ENCODE measurements at regions not wholly inside any gene's neighbourhood (a gene's known extent, or its start where the extent isn't known, plus 50 kb on each side); places are given as distances from the start of the nearest gene placed in this dataset.

DNA sequence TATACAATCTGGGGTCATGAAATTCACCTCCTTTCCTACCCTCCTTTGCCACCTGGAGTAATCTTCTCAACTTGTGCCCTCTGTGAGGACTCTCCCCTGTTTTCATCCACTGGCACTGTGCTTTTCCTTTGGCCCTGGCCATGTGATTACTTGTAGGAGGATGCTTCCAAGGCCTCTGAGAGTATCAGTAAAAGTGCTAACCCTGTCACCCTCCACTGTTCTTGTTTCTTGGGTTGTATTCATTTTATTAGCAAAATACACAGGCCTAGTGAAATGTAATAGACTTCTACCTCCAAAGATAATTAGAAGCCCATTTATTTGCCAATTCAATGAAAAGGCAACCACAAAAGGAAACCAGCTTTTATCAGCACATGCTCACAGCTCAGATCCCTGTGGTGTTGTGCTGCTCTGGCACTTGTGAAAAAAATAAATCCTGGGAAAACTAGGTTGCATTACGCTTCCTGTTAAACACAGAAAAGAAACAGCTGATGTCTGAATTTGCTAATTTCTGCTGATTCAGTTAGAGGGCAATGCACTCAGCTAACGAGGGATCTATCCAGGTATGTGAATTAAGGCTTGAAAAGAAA lies 357.5 kb upstream of the ETAA1 start:
- H3K4me2 ChIP-seq (ENCODE audit: low read length): no peak overlapping the region
- no peaks in the 10 kb centered on the region for H3F3A ChIP-seq (ENCODE audit: control insufficient read depth, insufficient read depth)
- H3K36me3 ChIP-seq (ENCODE audit: control insufficient read depth, low read length): no peaks in the 10 kb centered on the region
- TF ChIP-seq EZH2phosphoT487 (IDR thresholded peaks at IDR 0.05; ENCODE audit: borderline replicate concordance, low read length): no peak
- no peak for TF ChIP-seq CTCF (IDR thresholded peaks at IDR 0.05; ENCODE audit: low read depth, low read length, poor library complexity, severe bottlenecking)
- no peaks in the 10 kb centered on the region for H3K9me3 ChIP-seq (ENCODE audit: control insufficient read depth, insufficient read depth, low read length)
- no peaks in the 10 kb centered on the region for H3K27me3 ChIP-seq (ENCODE audit: control insufficient read depth, low read length)
- no peaks in the 10 kb centered on the region for H3K4me1 ChIP-seq (ENCODE audit: control insufficient read depth, low read length)
- no peaks in the 10 kb centered on the region for H3K9me2 ChIP-seq (replicated peaks; ENCODE audit: control insufficient read depth, low read length)
- no peaks in the 10 kb centered on the region for H3K79me2 ChIP-seq (ENCODE audit: control insufficient read depth, low read length)
- H3K4me3 ChIP-seq (ENCODE audit: low read length): no peak overlapping the region
- H4K20me1 ChIP-seq (ENCODE audit: control insufficient read depth, insufficient read depth, low read depth, low read length): no peaks in the 10 kb centered on the region
- no peak overlapping the region for H3K27ac ChIP-seq (ENCODE audit: low read depth, low read length)

DNA sequence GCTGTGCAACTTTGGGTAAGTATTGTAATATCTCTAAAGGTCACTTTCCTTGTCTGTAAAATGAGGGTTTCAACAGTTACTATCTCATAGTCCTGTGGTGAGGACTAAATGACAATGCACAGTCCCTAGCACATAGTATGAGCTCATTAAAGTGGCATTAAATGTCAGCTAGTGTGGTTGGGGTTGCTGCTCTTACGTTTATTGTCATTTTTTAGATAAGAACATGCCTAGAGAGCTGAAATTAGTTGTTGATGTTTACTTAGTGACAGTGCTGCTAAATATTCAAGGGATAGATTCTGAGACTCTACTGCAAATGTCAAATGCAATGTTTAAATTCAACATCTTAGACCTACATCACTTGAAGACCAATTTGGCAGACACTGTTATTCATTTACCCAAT lies 356.1 kb upstream of the ETAA1 start:
- Histone ChIP-seq H3K4me1 (ENCODE audit: control insufficient read depth, low read length) (no peaks in the 10 kb centered on the region), H3K9me3 (ENCODE audit: control insufficient read depth, insufficient read depth, low read length) (no peaks in the 10 kb centered on the region), H3K27me3 (ENCODE audit: control insufficient read depth, low read length) (no peaks in the 10 kb centered on the region), H3K79me2 (ENCODE audit: control insufficient read depth, low read length) (no peaks in the 10 kb centered on the region), H4K20me1 (ENCODE audit: control insufficient read depth, insufficient read depth, low read depth, low read length) (no peaks in the 10 kb centered on the region), H3K36me3 (ENCODE audit: control insufficient read depth, low read length) (no peaks in the 10 kb centered on the region), H3K4me2 (ENCODE audit: low read length) (no peak overlapping the region), H3K27ac (ENCODE audit: low read depth, low read length) (no peak overlapping the region), H3K9me2 (replicated peaks; ENCODE audit: control insufficient read depth, low read length) (no peaks in the 10 kb centered on the region), H3F3A (ENCODE audit: control insufficient read depth, insufficient read depth) (no peaks in the 10 kb centered on the region), H3K4me3 (ENCODE audit: low read length) (no peak overlapping the region)
- TF ChIP-seq EZH2phosphoT487 (IDR thresholded peaks at IDR 0.05; ENCODE audit: borderline replicate concordance, low read length): no peak
- TF ChIP-seq CTCF (IDR thresholded peaks at IDR 0.05; ENCODE audit: low read depth, low read length, poor library complexity, severe bottlenecking): no peak

DNA sequence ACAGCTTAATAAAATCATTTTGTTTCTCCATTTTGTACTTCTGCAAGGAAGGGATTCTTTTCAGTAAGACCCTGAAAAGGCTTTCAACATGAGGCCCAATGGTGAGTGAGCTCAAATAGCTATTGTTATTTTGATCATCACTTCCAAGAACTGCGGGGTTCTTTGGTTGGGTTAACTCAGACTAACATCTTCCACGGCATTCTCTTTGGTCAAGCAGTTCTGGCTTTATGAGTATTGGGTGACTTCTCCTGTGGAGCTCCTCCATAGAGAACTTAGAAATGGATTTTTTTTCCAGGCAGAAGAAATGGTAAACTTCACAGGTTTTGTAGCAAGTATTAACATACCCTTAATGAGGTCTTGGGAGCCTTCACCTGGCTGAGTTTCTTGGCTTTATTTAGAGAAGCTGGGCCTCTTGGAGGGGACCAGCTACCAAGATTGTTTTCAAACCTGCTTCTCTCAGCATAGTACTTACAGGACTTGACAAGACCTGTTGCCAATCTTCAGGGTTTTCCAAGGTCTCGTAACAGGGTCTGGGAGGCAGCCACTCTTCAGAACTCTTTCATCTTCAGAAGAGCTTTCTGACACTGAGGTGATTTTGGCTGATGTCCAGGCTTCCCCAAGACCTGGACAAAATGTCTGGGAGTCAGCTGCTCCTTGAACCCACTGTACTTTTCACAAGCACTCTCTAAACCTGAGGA lies 353.2 kb upstream of the ETAA1 start:
- H3K27me3 ChIP-seq (ENCODE audit: control insufficient read depth, low read length): no peaks in the 10 kb centered on the region
- no peak overlapping the region for H3K4me2 ChIP-seq (ENCODE audit: low read length)
- H4K20me1 ChIP-seq (ENCODE audit: control insufficient read depth, insufficient read depth, low read depth, low read length): no peaks in the 10 kb centered on the region
- no peaks in the 10 kb centered on the region for H3K9me3 ChIP-seq (ENCODE audit: control insufficient read depth, insufficient read depth, low read length)
- no peaks in the 10 kb centered on the region for H3K9me2 ChIP-seq (replicated peaks; ENCODE audit: control insufficient read depth, low read length)
- H3K36me3 ChIP-seq (ENCODE audit: control insufficient read depth, low read length): no peaks in the 10 kb centered on the region
- no peak for TF ChIP-seq EZH2phosphoT487 (IDR thresholded peaks at IDR 0.05; ENCODE audit: borderline replicate concordance, low read length)
- TF ChIP-seq CTCF (IDR thresholded peaks at IDR 0.05; ENCODE audit: low read depth, low read length, poor library complexity, severe bottlenecking): no peak
- H3K4me1 ChIP-seq (ENCODE audit: control insufficient read depth, low read length): no peaks in the 10 kb centered on the region
- H3K4me3 ChIP-seq (ENCODE audit: low read length): no peak overlapping the region
- H3K27ac ChIP-seq (ENCODE audit: low read depth, low read length): no peak overlapping the region
- no peaks in the 10 kb centered on the region for H3F3A ChIP-seq (ENCODE audit: control insufficient read depth, insufficient read depth)
- no peaks in the 10 kb centered on the region for H3K79me2 ChIP-seq (ENCODE audit: control insufficient read depth, low read length)
